ENCODE measurements at regions not wholly inside any gene's neighbourhood (a gene's known extent, or its start where the extent isn't known, plus 50 kb on each side); places are given as distances from the start of the nearest gene placed in this dataset.

GRCh38 chr4:66655505-66655904, 889.8 kb downstream of the CENPC start:
- Mint-ChIP-seq H3K4me3 (no peak overlapping the region), H3K27me3 (ENCODE audit: low read depth) (no peaks in the 10 kb centered on the region), H3K27ac (no peak overlapping the region), H3K36me3 (ENCODE audit: low read depth) (no peaks in the 10 kb centered on the region), H3K4me1 (ENCODE audit: low read depth) (no peaks in the 10 kb centered on the region), H3K9me3 (no peaks in the 10 kb centered on the region)
- intact Hi-C loops (cut with micrococcal nuclease) = no loop called here
- CTCF ChIA-PET = no interaction called here
- DNase-seq = no peak

- intact Hi-C loops (cut with micrococcal nuclease) = no loop called here
- DNase-seq = no peak
- H3K27ac Mint-ChIP-seq = no peak overlapping the region
- H3K36me3 Mint-ChIP-seq (ENCODE audit: low read depth) = no peaks in the 10 kb centered on the region
- H3K4me3 Mint-ChIP-seq = no peak overlapping the region
- H3K27me3 Mint-ChIP-seq (ENCODE audit: low read depth) = no peaks in the 10 kb centered on the region
- H3K4me1 Mint-ChIP-seq (ENCODE audit: low read depth) = no peaks in the 10 kb centered on the region
- CTCF ChIA-PET = no interaction called here
- H3K9me3 Mint-ChIP-seq = no peaks in the 10 kb centered on the region
These were observed 891.4 kb downstream of the CENPC start for GRCh38 chr4:66653937-66654336.

- Mint-ChIP-seq H3K4me3 (no peak overlapping the region), H3K9me3 (no peaks in the 10 kb centered on the region), H3K4me1 (ENCODE audit: low read depth) (no peaks in the 10 kb centered on the region), H3K27me3 (ENCODE audit: low read depth) (no peaks in the 10 kb centered on the region), H3K27ac (no peak overlapping the region), H3K36me3 (ENCODE audit: low read depth) (no peaks in the 10 kb centered on the region)
- intact Hi-C loops (cut with micrococcal nuclease) = no loop called here
- CTCF ChIA-PET = no interaction called here
- DNase-seq = no peak
These were observed 896.1 kb downstream of the CENPC start for GRCh38 chr4:66649236-66649635.

DNA sequence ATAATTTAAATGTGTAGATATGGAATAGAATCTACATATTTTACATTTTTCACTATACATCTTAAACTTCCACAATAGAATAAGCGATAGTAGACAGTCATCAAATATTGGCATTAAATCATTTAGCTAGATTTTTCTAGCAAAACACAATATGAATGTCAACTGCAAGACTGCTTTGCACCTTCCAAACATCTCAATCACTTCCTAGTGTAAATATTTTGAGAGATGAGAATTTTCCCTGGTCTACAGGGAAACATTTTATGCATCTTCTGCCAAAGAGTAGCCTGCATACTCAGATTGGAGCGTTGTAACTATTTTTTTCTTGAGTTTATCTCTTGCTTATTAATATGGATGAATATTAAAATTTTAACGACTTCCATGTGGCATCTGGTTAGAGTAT, 897.4 kb downstream of the CENPC start:
- Mint-ChIP-seq H3K27me3 (ENCODE audit: low read depth) (no peaks in the 10 kb centered on the region), H3K27ac (no peak overlapping the region), H3K9me3 (peaks cover 2% of the 10 kb centered on the region), H3K4me3 (no peak overlapping the region), H3K4me1 (ENCODE audit: low read depth) (no peaks in the 10 kb centered on the region), H3K36me3 (ENCODE audit: low read depth) (no peaks in the 10 kb centered on the region)
- CTCF ChIA-PET = no interaction called here
- intact Hi-C loops (cut with micrococcal nuclease) = no loop called here
- DNase-seq = no peak

- Mint-ChIP-seq H3K27ac (no peak overlapping the region), H3K36me3 (ENCODE audit: low read depth) (no peaks in the 10 kb centered on the region), H3K27me3 (ENCODE audit: low read depth) (no peaks in the 10 kb centered on the region), H3K4me1 (ENCODE audit: low read depth) (no peaks in the 10 kb centered on the region), H3K4me3 (no peak overlapping the region), H3K9me3 (peaks cover 2% of the 10 kb centered on the region)
- intact Hi-C loops (cut with micrococcal nuclease) = no loop called here
- CTCF ChIA-PET = no interaction called here
- DNase-seq = no peak
These were observed 897.8 kb downstream of the CENPC start for GRCh38 chr4:66647476-66647875.

DNA sequence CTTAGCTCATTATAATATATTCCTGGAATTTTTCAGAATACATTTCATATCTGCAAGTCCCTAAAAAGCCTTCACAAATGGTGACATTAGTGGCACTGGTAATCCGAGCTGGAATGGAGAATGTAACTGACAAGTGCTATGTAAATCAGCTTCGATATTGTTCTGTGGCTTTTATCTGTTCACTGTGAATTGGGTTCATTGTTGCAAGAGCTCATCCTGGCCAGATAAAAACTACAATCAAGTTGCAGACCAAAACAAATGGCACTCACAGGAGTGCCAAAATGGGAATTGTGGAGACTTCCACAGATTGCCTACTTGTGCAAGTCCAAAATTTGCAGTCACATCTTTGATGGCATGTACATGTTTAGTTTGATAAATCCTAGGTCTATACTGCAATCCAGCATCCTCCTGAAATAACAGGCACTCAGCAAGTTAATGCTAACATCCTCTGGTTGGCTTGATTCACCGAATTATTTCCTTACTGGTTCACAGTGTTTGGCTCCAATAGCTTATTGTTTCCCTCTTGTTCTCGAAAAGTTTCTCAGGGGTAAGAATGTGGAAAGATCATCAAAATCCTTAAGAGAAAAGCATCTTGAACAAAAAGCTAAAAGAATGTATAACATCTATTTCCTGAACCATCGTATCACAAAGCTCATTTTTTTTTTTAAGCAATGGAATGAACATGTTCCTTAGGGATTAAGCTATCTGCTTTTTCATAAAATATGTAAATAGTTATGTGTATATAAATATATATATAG, 904.9 kb downstream of the CENPC start:
- H3K4me3 Mint-ChIP-seq = no peak overlapping the region
- no peaks in the 10 kb centered on the region for H3K36me3 Mint-ChIP-seq (ENCODE audit: low read depth)
- CTCF ChIA-PET = no interaction called here
- intact Hi-C loops (cut with micrococcal nuclease) = no loop called here
- no peak for DNase-seq
- no peak overlapping the region for H3K27ac Mint-ChIP-seq
- H3K27me3 Mint-ChIP-seq (ENCODE audit: low read depth) = no peaks in the 10 kb centered on the region
- peaks cover 2% of the 10 kb centered on the region for H3K9me3 Mint-ChIP-seq
- no peaks in the 10 kb centered on the region for H3K4me1 Mint-ChIP-seq (ENCODE audit: low read depth)

DNA sequence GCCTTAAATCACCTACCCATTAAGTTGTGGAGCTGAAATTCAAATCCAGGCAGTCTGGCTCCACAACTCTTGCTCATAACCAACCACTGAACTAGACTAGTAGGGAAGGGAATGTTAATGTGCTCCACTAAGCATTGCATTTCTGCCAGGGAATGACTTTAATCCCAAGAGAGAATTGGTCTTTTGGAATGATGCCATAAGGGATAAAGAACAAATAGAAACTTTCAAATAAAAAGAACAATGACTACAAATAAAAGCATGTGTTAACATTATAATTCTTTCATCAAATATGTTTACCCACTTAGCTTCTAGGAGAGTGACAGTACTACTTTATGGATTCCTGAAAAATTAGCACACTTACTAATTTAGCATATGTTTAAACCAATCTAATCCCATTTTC, 905.9 kb downstream of the CENPC start:
- peaks cover 2% of the 10 kb centered on the region for H3K9me3 Mint-ChIP-seq
- H3K27ac Mint-ChIP-seq = no peak overlapping the region
- no peaks in the 10 kb centered on the region for H3K27me3 Mint-ChIP-seq (ENCODE audit: low read depth)
- DNase-seq = no peak
- intact Hi-C loops (cut with micrococcal nuclease) = loop anchor here (5.0 kb wide), 1 partner anchor 1847 kb away; no protein-coding TSS in a partner anchor
- H3K36me3 Mint-ChIP-seq (ENCODE audit: low read depth) = no peaks in the 10 kb centered on the region
- H3K4me3 Mint-ChIP-seq = no peak overlapping the region
- H3K4me1 Mint-ChIP-seq (ENCODE audit: low read depth) = no peaks in the 10 kb centered on the region
- CTCF ChIA-PET = no interaction called here

GRCh38 chr4:66636349-66636748, 909.0 kb downstream of the CENPC start:
- no peaks in the 10 kb centered on the region for H3K36me3 Mint-ChIP-seq (ENCODE audit: low read depth)
- intact Hi-C loops (cut with micrococcal nuclease) = loop anchor here (5.0 kb wide), 1 partner anchor 1844 kb away; no protein-coding TSS in a partner anchor
- no peaks in the 10 kb centered on the region for H3K9me3 Mint-ChIP-seq
- no peak for DNase-seq
- CTCF ChIA-PET = no interaction called here
- H3K27ac Mint-ChIP-seq = no peak overlapping the region
- H3K4me1 Mint-ChIP-seq (ENCODE audit: low read depth) = no peaks in the 10 kb centered on the region
- H3K4me3 Mint-ChIP-seq = no peak overlapping the region
- no peaks in the 10 kb centered on the region for H3K27me3 Mint-ChIP-seq (ENCODE audit: low read depth)

DNA sequence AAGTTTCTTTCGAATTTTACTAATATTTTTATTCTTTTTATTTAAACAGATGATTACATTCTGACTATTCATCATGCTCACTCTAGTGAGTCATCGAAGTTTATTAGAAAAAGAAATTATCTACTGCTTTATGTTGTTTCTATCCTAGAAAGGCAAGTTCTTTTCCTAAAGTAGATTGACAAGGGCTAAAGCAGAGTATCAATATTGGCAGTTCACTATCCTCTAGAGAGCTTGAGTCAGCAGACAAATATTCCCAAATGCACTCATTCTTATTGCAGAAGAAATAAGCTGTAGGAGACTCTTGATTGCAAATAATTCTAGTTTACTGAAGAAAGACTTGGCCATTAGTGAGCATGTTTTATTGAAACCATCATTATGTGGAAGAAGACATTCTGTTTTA, 911.8 kb downstream of the CENPC start:
- Mint-ChIP-seq H3K36me3 (ENCODE audit: low read depth) (no peaks in the 10 kb centered on the region), H3K27ac (no peak overlapping the region), H3K9me3 (no peaks in the 10 kb centered on the region), H3K4me3 (no peak overlapping the region), H3K4me1 (ENCODE audit: low read depth) (no peaks in the 10 kb centered on the region), H3K27me3 (ENCODE audit: low read depth) (no peaks in the 10 kb centered on the region)
- DNase-seq = no peak
- intact Hi-C loops (cut with micrococcal nuclease) = no loop called here
- CTCF ChIA-PET = no interaction called here

DNA sequence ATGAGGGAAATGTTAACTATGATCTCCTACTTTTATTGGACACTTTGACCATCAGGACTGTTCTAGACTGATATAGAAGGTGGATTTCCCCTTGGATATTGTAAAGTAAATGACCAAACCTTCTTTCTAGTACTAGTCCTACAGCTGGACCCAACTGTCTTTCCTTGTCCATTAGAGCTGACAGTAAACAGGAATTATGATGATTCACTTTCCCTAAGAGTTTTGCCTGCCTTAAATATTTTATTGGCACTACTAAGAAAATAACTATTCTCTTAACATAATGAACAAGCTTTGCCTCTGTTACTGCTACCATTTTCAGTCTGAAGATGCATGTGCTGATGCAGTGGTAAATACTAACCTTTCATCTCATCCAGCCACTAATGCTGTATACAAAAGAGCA, 915.4 kb downstream of the CENPC start:
- intact Hi-C loops (cut with micrococcal nuclease) = no loop called here
- CTCF ChIA-PET = no interaction called here
- no peak overlapping the region for H3K27ac Mint-ChIP-seq
- no peak for DNase-seq
- no peak overlapping the region for H3K4me3 Mint-ChIP-seq
- H3K27me3 Mint-ChIP-seq (ENCODE audit: low read depth) = no peaks in the 10 kb centered on the region
- H3K9me3 Mint-ChIP-seq = no peaks in the 10 kb centered on the region
- H3K4me1 Mint-ChIP-seq (ENCODE audit: low read depth) = no peaks in the 10 kb centered on the region
- no peaks in the 10 kb centered on the region for H3K36me3 Mint-ChIP-seq (ENCODE audit: low read depth)

- DNase-seq = no peak
- H3K4me3 Mint-ChIP-seq = no peak overlapping the region
- CTCF ChIA-PET = no interaction called here
- intact Hi-C loops (cut with micrococcal nuclease) = no loop called here
- no peaks in the 10 kb centered on the region for H3K4me1 Mint-ChIP-seq (ENCODE audit: low read depth)
- no peak overlapping the region for H3K27ac Mint-ChIP-seq
- no peaks in the 10 kb centered on the region for H3K27me3 Mint-ChIP-seq (ENCODE audit: low read depth)
- H3K36me3 Mint-ChIP-seq (ENCODE audit: low read depth) = no peaks in the 10 kb centered on the region
- H3K9me3 Mint-ChIP-seq = peaks cover 2% of the 10 kb centered on the region
These were observed 917.2 kb downstream of the CENPC start for GRCh38 chr4:66628146-66628545.

DNA sequence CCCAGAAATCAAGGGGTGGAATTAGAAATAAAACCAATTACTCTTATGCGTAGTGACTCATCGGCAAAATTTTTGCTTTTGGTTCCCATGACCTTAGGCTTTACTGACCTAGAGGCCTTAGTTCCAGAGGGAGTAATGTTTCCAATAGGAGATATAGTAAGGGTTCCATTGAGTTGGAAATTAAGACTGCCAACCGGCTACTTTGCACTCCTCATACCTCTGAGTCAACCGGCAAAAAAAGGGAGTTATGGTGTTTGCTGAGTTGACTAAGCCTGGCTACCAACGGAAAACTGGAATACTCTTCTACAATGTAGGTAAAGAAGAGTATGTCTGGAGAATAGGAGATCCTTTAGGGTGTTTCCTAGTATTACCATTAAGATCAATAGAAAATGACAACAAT, 919.8 kb downstream of the CENPC start:
- Mint-ChIP-seq H3K36me3 (ENCODE audit: low read depth) (no peaks in the 10 kb centered on the region), H3K4me3 (no peak overlapping the region), H3K27ac (no peak overlapping the region), H3K27me3 (ENCODE audit: low read depth) (no peaks in the 10 kb centered on the region), H3K4me1 (ENCODE audit: low read depth) (no peaks in the 10 kb centered on the region), H3K9me3 (peaks cover 2% of the 10 kb centered on the region)
- no peak for DNase-seq
- intact Hi-C loops (cut with micrococcal nuclease) = no loop called here
- CTCF ChIA-PET = no interaction called here

- Mint-ChIP-seq H3K4me3 (no peak overlapping the region), H3K4me1 (ENCODE audit: low read depth) (no peaks in the 10 kb centered on the region), H3K27me3 (ENCODE audit: low read depth) (no peaks in the 10 kb centered on the region), H3K27ac (no peak overlapping the region), H3K36me3 (ENCODE audit: low read depth) (no peaks in the 10 kb centered on the region), H3K9me3 (peaks cover 22% of the 10 kb centered on the region)
- no peak for DNase-seq
- CTCF ChIA-PET = no interaction called here
- intact Hi-C loops (cut with micrococcal nuclease) = no loop called here
These were observed 931.7 kb downstream of the CENPC start for GRCh38 chr4:66613591-66613990.
